Neuron (in vitro differentiated cells): ENCODE measurements at regions not wholly inside any gene's neighbourhood (a gene's known extent, or its start where the extent isn't known, plus 50 kb on each side); places are given as distances from the start of the nearest gene placed in this dataset.

ENCODE experiments used
- H2AFZ ChIP-seq: one replicate; pipeline ENCODE4 v1.6.1; 2013; ENCODE audit warnings: low read depth, mild to moderate bottlenecking, inconsistent platforms, low read length, moderate library complexity
- H3K27me3 ChIP-seq: one replicate; pipeline ENCODE4 v1.6.1; 2013; ENCODE audit warnings: low read length; ENCODE audit not compliant: insufficient read depth
- H3K36me3 ChIP-seq: one replicate; pipeline ENCODE4 v1.6.1; 2013; ENCODE audit warnings: low read length; ENCODE audit not compliant: insufficient read depth
- H3K4me1 ChIP-seq: one replicate; pipeline ENCODE4 v1.6.1; 2013; ENCODE audit warnings: low read length; ENCODE audit not compliant: insufficient read depth
- H3K4me3 ChIP-seq: 2 replicates; pipeline ENCODE4 v1.5.1; 2013; ENCODE audit warnings: mild to moderate bottlenecking, low read length, moderate library complexity
- H3K9me3 ChIP-seq: one replicate; pipeline ENCODE4 v1.6.1; 2013; ENCODE audit warnings: low read length

- H3K4me3 ChIP-seq = no peak overlapping the region
- H3K36me3 ChIP-seq = no peaks in the 10 kb centered on the region
Observed at GRCh38 chr7:79790656-79791262, 337.3 kb upstream of the MAGI2 start.

DNA sequence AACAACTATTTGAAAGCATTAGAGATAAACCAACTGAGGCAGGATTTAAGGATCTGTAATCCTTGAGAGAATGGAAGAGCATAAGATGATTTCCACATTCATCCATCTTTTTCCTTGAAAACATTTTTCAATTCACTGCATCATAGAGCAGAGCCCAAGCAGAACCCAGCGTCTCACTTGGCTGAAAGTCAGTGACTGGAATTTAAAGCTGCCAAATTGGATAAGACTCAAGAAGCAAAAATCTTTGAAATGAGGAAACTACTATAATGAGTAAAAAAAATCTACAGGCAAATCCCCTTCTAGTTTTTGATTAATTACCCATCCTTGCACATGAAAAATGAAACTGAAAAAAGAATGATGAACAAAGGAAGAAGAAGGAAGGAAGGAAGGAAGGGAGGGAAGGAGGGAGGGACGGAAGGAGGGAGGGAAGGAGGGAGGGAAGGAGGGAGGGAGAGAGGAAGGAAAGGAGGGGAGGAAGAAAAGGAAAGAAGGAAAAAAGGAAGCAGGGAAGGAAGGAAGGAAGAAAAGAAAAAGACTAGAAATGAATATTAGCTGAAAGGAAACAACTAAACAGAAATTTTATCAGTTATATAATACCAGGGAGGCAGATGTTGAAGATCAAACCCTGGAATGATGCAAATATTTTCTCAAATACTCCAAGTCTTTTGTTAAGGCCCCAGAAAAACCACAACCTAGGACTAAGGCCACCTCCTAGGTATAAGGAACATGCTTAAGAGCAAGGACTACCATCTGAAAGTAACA is 336.3 kb upstream of the MAGI2 start:
- no peaks in the 10 kb centered on the region for H3K36me3 ChIP-seq
- no peak overlapping the region for H3K4me3 ChIP-seq
- H3K27me3 ChIP-seq = no peaks in the 10 kb centered on the region
- H3K9me3 ChIP-seq = no peaks in the 10 kb centered on the region
- no peaks in the 10 kb centered on the region for H3K4me1 ChIP-seq
- H2AFZ ChIP-seq = no peak overlapping the region

More at GRCh38 chr7:79790656-79791262, 337.3 kb upstream of the MAGI2 start:
- Histone ChIP-seq H2AFZ (no peak overlapping the region), H3K27me3 (no peaks in the 10 kb centered on the region), H3K4me1 (no peaks in the 10 kb centered on the region), H3K9me3 (no peaks in the 10 kb centered on the region)

GRCh38 chr7:79787623-79788022 is 334.2 kb upstream of the MAGI2 start:
- Histone ChIP-seq H3K4me3 (no peak overlapping the region), H3K36me3 (no peaks in the 10 kb centered on the region), H2AFZ (no peak overlapping the region)

GRCh38 chr7:79787096-79787495 is 333.6 kb upstream of the MAGI2 start:
- no peaks in the 10 kb centered on the region for H3K27me3 ChIP-seq
- no peaks in the 10 kb centered on the region for H3K36me3 ChIP-seq

More at GRCh38 chr7:79787623-79788022, 334.2 kb upstream of the MAGI2 start:
- no peaks in the 10 kb centered on the region for H3K9me3 ChIP-seq
- no peaks in the 10 kb centered on the region for H3K27me3 ChIP-seq
- H3K4me1 ChIP-seq = no peaks in the 10 kb centered on the region

GRCh38 chr7:79786187-79786586 is 332.7 kb upstream of the MAGI2 start:
- H3K36me3 ChIP-seq = no peaks in the 10 kb centered on the region
- no peaks in the 10 kb centered on the region for H3K4me1 ChIP-seq
- H3K27me3 ChIP-seq = no peaks in the 10 kb centered on the region
- H3K9me3 ChIP-seq = no peaks in the 10 kb centered on the region
- H3K4me3 ChIP-seq = no peak overlapping the region
- H2AFZ ChIP-seq = no peak overlapping the region

More at GRCh38 chr7:79787096-79787495, 333.6 kb upstream of the MAGI2 start:
- H3K9me3 ChIP-seq = no peaks in the 10 kb centered on the region
- H2AFZ ChIP-seq = no peak overlapping the region
- H3K4me1 ChIP-seq = no peaks in the 10 kb centered on the region
- H3K4me3 ChIP-seq = no peak overlapping the region

DNA sequence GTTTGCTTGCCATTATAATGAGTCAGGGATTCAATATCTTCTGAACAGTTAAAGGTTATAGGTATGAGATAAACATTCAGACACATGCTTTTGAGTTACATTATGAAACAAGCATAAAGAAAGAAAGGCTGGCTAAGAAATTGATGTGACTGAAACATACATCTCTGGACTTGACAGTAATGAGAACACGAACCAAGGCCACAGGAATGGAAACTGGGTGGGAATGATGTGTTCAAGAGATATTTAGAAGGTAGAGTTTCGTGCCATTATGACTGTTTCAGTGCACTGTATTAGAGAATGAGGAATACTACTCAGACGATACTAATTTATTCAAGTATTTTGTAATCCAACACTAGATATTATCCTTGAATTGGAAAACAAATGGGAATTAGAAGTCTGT is 332.1 kb upstream of the MAGI2 start:
- H3K36me3 ChIP-seq = no peaks in the 10 kb centered on the region
- H3K4me3 ChIP-seq = no peak overlapping the region
- no peaks in the 10 kb centered on the region for H3K9me3 ChIP-seq
- no peaks in the 10 kb centered on the region for H3K4me1 ChIP-seq
- H2AFZ ChIP-seq = no peak overlapping the region
- H3K27me3 ChIP-seq = no peaks in the 10 kb centered on the region

- Histone ChIP-seq H3K9me3 (no peaks in the 10 kb centered on the region), H3K36me3 (no peaks in the 10 kb centered on the region), H2AFZ (no peak overlapping the region), H3K27me3 (no peaks in the 10 kb centered on the region), H3K4me1 (no peaks in the 10 kb centered on the region), H3K4me3 (no peak overlapping the region)
Observed at GRCh38 chr7:79782906-79783305, 329.4 kb upstream of the MAGI2 start.

- no peaks in the 10 kb centered on the region for H3K9me3 ChIP-seq
- no peaks in the 10 kb centered on the region for H3K36me3 ChIP-seq
- H2AFZ ChIP-seq = no peak overlapping the region
- H3K4me1 ChIP-seq = no peaks in the 10 kb centered on the region
- no peak overlapping the region for H3K4me3 ChIP-seq
- H3K27me3 ChIP-seq = no peaks in the 10 kb centered on the region
Observed at GRCh38 chr7:79782256-79782655, 328.8 kb upstream of the MAGI2 start.

DNA sequence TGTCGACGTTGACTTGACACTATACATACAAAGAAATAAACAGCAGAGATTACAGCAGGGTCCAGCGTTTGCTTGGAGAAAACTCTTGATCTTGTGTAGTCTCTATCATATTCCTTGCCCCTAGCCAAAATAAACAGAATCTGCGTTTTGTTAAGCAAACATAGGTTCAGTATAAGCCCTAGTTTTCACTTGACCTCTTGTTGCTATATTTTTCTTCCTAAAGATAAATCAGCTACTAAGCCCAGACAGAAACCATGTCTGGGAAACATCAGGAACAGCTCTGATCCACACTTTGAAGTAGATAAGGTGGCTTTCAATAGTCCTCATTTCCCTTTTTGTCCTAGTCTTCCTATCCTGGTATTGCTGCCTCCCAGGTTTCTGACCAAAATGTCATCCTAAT is 328.2 kb upstream of the MAGI2 start:
- Histone ChIP-seq H3K36me3 (no peaks in the 10 kb centered on the region), H3K9me3 (no peaks in the 10 kb centered on the region), H3K27me3 (no peaks in the 10 kb centered on the region)

GRCh38 chr7:79778786-79779770 is 325.6 kb upstream of the MAGI2 start:
- Histone ChIP-seq H3K9me3 (no peaks in the 10 kb centered on the region), H3K4me3 (no peak overlapping the region), H2AFZ (no peak overlapping the region), H3K4me1 (no peaks in the 10 kb centered on the region), H3K27me3 (no peaks in the 10 kb centered on the region), H3K36me3 (no peaks in the 10 kb centered on the region)

More for the DNA sequence above, 328.2 kb upstream of the MAGI2 start:
- Histone ChIP-seq H3K4me3 (no peak overlapping the region), H2AFZ (no peak overlapping the region), H3K4me1 (no peaks in the 10 kb centered on the region)

GRCh38 chr7:79775911-79776310 is 322.4 kb upstream of the MAGI2 start:
- H3K36me3 ChIP-seq = no peaks in the 10 kb centered on the region
- H2AFZ ChIP-seq = no peak overlapping the region
- no peaks in the 10 kb centered on the region for H3K4me1 ChIP-seq
- H3K4me3 ChIP-seq = no peak overlapping the region
- H3K9me3 ChIP-seq = no peaks in the 10 kb centered on the region
- H3K27me3 ChIP-seq = no peaks in the 10 kb centered on the region

DNA sequence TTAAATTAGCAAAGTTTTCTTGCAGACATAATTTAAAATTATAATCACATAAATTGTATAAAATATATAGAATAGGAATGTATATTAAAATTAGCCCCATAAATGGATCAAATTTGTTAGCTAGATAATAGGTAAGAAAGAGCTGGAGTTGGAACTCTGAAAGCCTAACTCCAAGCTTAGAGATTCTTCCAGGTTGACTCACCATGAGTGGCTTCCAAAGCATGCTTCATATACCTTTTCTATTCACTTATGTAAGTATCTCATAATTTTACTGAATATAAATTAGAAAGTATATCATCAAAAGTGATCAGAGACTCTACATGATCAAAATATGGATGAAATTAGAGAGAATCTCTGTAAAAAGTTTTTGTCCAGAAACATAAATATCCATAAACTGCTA is 320.7 kb upstream of the MAGI2 start:
- Histone ChIP-seq H3K4me1 (peaks cover 6% of the 10 kb centered on the region), H3K27me3 (no peaks in the 10 kb centered on the region), H2AFZ (no peak overlapping the region), H3K9me3 (no peaks in the 10 kb centered on the region), H3K36me3 (no peaks in the 10 kb centered on the region), H3K4me3 (no peak overlapping the region)

GRCh38 chr7:79770970-79771369 is 317.5 kb upstream of the MAGI2 start:
- Histone ChIP-seq H3K9me3 (no peaks in the 10 kb centered on the region), H3K4me3 (no peak overlapping the region), H3K4me1 (peaks cover 6% of the 10 kb centered on the region), H2AFZ (no peak overlapping the region), H3K36me3 (no peaks in the 10 kb centered on the region), H3K27me3 (no peaks in the 10 kb centered on the region)
